ENCODE measurements at regions not wholly inside any gene's neighbourhood (a gene's known extent, or its start where the extent isn't known, plus 50 kb on each side); places are given as distances from the start of the nearest gene placed in this dataset.

DNA sequence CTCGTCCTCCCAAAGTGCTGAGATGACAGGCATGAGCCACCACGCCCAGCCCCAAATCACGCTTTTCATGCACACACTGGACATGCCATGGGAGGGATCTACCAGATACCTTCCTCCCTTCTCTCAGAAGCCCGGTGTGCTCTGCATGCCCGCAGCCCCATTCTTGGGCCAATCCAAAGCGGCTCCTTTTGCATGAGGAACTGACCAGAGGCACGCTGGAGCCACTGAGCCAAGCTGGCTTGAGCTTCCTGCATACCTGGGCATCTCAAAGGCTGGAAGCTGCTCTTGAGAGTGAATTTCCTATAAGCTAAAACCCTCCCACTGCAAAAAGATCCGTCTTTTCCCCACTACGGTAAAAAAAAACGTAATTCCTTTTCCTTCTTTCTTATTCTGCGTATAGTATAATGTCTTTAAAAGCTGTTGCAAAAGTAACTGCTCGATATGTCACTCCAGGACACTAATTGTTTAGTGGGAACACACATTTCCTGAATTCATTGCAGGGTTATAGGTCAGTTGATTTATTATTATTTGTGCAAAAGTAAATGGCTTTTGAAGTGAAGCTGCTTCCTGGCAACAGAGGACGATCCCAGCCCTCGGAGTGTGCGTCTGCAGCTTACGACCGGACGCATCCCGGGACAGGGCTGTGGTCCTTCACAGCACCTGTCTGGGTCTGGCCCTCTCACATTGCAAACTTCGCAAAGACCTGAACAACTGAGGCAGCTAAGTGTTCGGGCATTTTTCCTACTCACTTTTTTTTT, 61.8 kb upstream of the ETS2 start:
- TF ChIP-seq POLR2A (IDR thresholded peaks at IDR 0.05; ENCODE audit: extremely low read depth, insufficient read length) (no peak), CTCF (IDR thresholded peaks at IDR 0.05; ENCODE audit: low read depth, low read length) (no peak)
